Astrocyte (in vitro differentiated cells and primary cell): ENCODE measurements at regions not wholly inside any gene's neighbourhood (a gene's known extent, or its start where the extent isn't known, plus 50 kb on each side); places are given as distances from the start of the nearest gene placed in this dataset.
"Not testable (repeated sequence)": the region's sequence is repeated elsewhere in the genome, so short reads cannot be mapped to it uniquely, and the experiment has no call there.

Source experiments
- EZH2 ChIP-seq: IDR thresholded peaks from 2 replicates; pipeline ENCODE4 v1.6.1; 2012; ENCODE audit warnings: mild to moderate bottlenecking, low read length, inconsistent platforms; ENCODE audit not compliant: insufficient read depth
- TF ChIP-seq, protein P1 (sequence below): IDR thresholded peaks from 2 replicates; pipeline ENCODE4 v1.5.1; 2011; ENCODE audit warnings: low read depth, mild to moderate bottlenecking, inconsistent platforms, low read length, moderate library complexity; ENCODE audit not compliant: insufficient read depth

DNA sequence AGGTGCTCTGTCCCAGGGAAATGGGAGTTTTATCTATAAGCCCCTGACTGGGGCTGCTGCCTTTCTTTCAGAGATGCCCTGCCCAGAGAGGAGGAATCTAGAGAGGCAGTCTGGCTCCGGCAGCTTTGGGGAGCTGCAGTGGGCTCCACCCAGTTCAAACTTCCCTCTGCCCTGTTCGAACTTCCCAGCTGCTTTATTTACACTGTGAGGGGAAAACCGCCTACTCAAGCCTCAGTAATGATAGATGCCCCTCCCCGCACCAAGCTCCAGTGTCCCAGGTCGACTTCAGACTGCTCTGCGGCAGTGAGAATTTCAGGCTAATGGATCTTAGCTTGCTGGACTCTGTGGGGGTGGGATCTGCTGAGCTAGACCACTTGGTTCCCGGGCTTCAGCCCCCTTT is 83.0 kb upstream of the SP4 start:
- TF ChIP-seq, protein P1, sequence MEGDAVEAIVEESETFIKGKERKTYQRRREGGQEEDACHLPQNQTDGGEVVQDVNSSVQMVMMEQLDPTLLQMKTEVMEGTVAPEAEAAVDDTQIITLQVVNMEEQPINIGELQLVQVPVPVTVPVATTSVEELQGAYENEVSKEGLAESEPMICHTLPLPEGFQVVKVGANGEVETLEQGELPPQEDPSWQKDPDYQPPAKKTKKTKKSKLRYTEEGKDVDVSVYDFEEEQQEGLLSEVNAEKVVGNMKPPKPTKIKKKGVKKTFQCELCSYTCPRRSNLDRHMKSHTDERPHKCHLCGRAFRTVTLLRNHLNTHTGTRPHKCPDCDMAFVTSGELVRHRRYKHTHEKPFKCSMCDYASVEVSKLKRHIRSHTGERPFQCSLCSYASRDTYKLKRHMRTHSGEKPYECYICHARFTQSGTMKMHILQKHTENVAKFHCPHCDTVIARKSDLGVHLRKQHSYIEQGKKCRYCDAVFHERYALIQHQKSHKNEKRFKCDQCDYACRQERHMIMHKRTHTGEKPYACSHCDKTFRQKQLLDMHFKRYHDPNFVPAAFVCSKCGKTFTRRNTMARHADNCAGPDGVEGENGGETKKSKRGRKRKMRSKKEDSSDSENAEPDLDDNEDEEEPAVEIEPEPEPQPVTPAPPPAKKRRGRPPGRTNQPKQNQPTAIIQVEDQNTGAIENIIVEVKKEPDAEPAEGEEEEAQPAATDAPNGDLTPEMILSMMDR = not testable (repeated sequence)
- not testable (repeated sequence) for TF ChIP-seq EZH2
